Common myeloid progenitor, CD34-positive (primary cell): ENCODE measurements at regions not wholly inside any gene's neighbourhood (a gene's known extent, or its start where the extent isn't known, plus 50 kb on each side); places are given as distances from the start of the nearest gene placed in this dataset.
A peak's percentile ranks its signal among the peaks of the same experiment; 100 is the strongest.
"Not testable (repeated sequence)": the region's sequence is repeated elsewhere in the genome, so short reads cannot be mapped to it uniquely, and the experiment has no call there.

ENCODE experiments used
- CTCF ChIA-PET: fragments of 350-600 bp; sonication (Branson Sonifier 250); formaldehyde crosslinking; loops from one replicate; lab custom pipeline; 2021; ENCODE audit warnings: antibody characterized with exemption; lab: Charles Lee
- POLR2A ChIA-PET: fragments of 350-600 bp; sonication (Branson Sonifier 250); formaldehyde crosslinking; loops from one replicate; lab custom pipeline; 2021; ENCODE audit warnings: antibody characterized with exemption; lab: Charles Lee
- DNase-seq, 3 donors: peaks; one replicate each; pipeline versions ENCODE4 v3.0.0 to v3.0.0-alpha.2; 2013
- H3K27ac ChIP-seq, 2 experiments: 1 replicate in 1 of 2; 2 replicates in 1 of 2; pipeline ENCODE4 v1.7.0; 2013; ENCODE audit warnings: inconsistent platforms in 2 of 2, low read length in 2 of 2, mild to moderate bottlenecking in 2 of 2, low read depth in 1 of 2, moderate library complexity in 1 of 2; ENCODE audit not compliant: severe bottlenecking in 2 of 2, insufficient read depth in 1 of 2, poor library complexity in 1 of 2
- H3K27me3 ChIP-seq, 5 experiments: replicated peaks in 2 of 5; 1 replicate in 3 of 5; 2 replicates in 2 of 5; pipeline versions ENCODE4 v1.6.1 to v1.7.0; 2013; ENCODE audit warnings: low read length in 4 of 5, mild to moderate bottlenecking in 2 of 5, moderate library complexity in 2 of 5, inconsistent platforms in 1 of 5; ENCODE audit not compliant: insufficient read depth in 5 of 5, control insufficient read depth in 4 of 5
- H3K36me3 ChIP-seq, 4 experiments: 1 replicate in 2 of 4; 2 replicates in 2 of 4; pipeline versions ENCODE4 v1.6.1 to v1.7.0; 2013; ENCODE audit warnings: low read length in 3 of 4, control low read depth in 1 of 4, mild to moderate bottlenecking in 1 of 4; ENCODE audit not compliant: control insufficient read depth in 4 of 4, insufficient read depth in 4 of 4
- H3K4me1 ChIP-seq, 4 experiments: 1 replicate in 3 of 4; 2 replicates in 1 of 4; pipeline versions ENCODE4 v1.6.1 to v1.7.1; 2013; ENCODE audit warnings: low read length in 3 of 4, mild to moderate bottlenecking in 3 of 4, control low read depth in 1 of 4, inconsistent platforms in 1 of 4, moderate library complexity in 1 of 4; ENCODE audit not compliant: control insufficient read depth in 4 of 4, insufficient read depth in 4 of 4; ENCODE audit errors: control extremely low read depth in 1 of 4
- H3K4me3 ChIP-seq, 7 experiments: 1 replicate in 4 of 7; 2 replicates in 3 of 7; pipeline versions ENCODE4 v1.5.1 to v1.7.0; 2013; ENCODE audit warnings: mild to moderate bottlenecking in 7 of 7, low read length in 6 of 7, moderate library complexity in 6 of 7, inconsistent platforms in 2 of 7, low read depth in 2 of 7, control low read depth in 1 of 7; ENCODE audit not compliant: insufficient read depth in 4 of 7, control insufficient read depth in 1 of 7; ENCODE audit errors: extremely low read depth in 1 of 7
- H3K9me3 ChIP-seq, 5 experiments: 1 replicate in 4 of 5; 2 replicates in 1 of 5; pipeline versions ENCODE4 v1.6.1 to v1.7.1; 2013; ENCODE audit warnings: low read length in 4 of 5, mild to moderate bottlenecking in 2 of 5, inconsistent platforms in 1 of 5, low read depth in 1 of 5, moderate library complexity in 1 of 5; ENCODE audit not compliant: control insufficient read depth in 4 of 5, insufficient read depth in 2 of 5; ENCODE audit errors: control extremely low read depth in 1 of 5
- WGBS: methylation state at CpG from one replicate; pipeline ENCODE4 v1.1.5; 2013; ENCODE audit not compliant: insufficient coverage; 5-methylcytosine and 5-hydroxymethylcytosine counted together

DNA sequence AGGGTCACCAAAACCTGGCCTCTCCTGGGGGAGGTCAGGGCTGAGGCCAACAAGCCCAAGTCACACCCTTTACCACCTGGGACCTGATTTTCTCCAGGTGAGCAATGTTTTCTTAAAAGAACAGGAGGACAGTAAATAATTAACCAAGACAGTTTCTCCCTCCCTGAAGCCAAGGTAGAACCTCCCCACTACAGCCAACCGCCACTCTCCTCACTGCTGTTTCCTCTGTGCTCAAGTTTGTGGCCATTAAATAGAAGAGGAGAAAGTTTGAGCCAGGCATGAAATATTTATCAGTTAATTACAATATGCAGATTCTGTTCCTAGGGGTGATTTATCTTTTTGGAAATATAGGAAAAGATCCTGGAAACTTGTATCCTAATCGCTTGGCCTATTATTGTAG is 150.6 kb upstream of the ANKRD20A1 start:
- H3K36me3 ChIP-seq, H3K9me3 ChIP-seq, H3K4me3 ChIP-seq, DNase-seq, H3K4me1 ChIP-seq, POLR2A ChIA-PET, H3K27ac ChIP-seq, H3K27me3 ChIP-seq, CTCF ChIA-PET: not testable (repeated sequence)
- WGBS, result no CpG with 5 or more reads among the region's 2 CpGs

GRCh38 chr9:67711429-67711828 is 147.3 kb upstream of the ANKRD20A1 start:
- H3K9me3 ChIP-seq, POLR2A ChIA-PET, H3K4me3 ChIP-seq, H3K27me3 ChIP-seq, CTCF ChIA-PET, H3K4me1 ChIP-seq, H3K36me3 ChIP-seq, DNase-seq, H3K27ac ChIP-seq: not testable (repeated sequence)
- WGBS, result no CpG with 5 or more reads among the region's 32 CpGs

DNA sequence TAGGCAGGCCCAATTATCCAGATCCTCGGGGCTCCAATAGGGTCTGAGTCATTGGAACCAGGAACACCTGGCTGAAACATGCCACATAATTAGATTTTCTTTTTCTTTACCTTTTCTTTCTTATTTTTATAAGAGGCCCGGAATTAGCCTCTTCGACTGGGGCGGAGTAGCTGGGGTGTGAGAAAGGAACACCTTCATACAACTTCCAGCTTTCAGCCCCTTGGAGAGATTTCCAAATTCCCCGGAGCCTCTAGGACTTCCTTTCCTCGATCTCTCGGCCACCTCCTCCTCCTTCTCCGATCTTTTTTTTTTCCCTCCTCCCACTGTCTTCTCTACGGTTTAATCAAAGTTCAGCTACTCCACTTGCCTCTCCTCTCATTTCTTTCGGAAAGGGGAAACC is 146.8 kb upstream of the ANKRD20A1 start:
- CTCF ChIA-PET, H3K4me1 ChIP-seq, H3K4me3 ChIP-seq, H3K36me3 ChIP-seq, H3K27me3 ChIP-seq, POLR2A ChIA-PET, H3K27ac ChIP-seq, H3K9me3 ChIP-seq: not testable (repeated sequence)
- peak in 1 of 3 donors; percentile 2 for DNase-seq
- no CpG with 5 or more reads among the region's 10 CpGs for WGBS

- DNase-seq, POLR2A ChIA-PET: not testable (repeated sequence)
These were observed 145.8 kb upstream of the ANKRD20A1 start for GRCh38 chr9:67712956-67713355.

GRCh38 chr9:67717830-67718388 is 140.8 kb upstream of the ANKRD20A1 start:
- CTCF ChIA-PET, H3K4me1 ChIP-seq, H3K27ac ChIP-seq, H3K9me3 ChIP-seq, H3K36me3 ChIP-seq, DNase-seq, POLR2A ChIA-PET, H3K27me3 ChIP-seq: not testable (repeated sequence)
- peak overlapping the region in 1 of 7 experiments; percentile 38 for H3K4me3 ChIP-seq
- WGBS, result no CpG with 5 or more reads among the region's 28 CpGs

More at GRCh38 chr9:67712956-67713355, 145.8 kb upstream of the ANKRD20A1 start:
- H3K4me3 ChIP-seq, H3K4me1 ChIP-seq, H3K36me3 ChIP-seq, H3K9me3 ChIP-seq, H3K27ac ChIP-seq, H3K27me3 ChIP-seq, CTCF ChIA-PET: not testable (repeated sequence)
- no CpG with 5 or more reads among the region's 9 CpGs for WGBS

- H3K9me3 ChIP-seq, H3K36me3 ChIP-seq, H3K4me3 ChIP-seq, CTCF ChIA-PET, H3K27me3 ChIP-seq, DNase-seq, POLR2A ChIA-PET, H3K27ac ChIP-seq, H3K4me1 ChIP-seq: not testable (repeated sequence)
- WGBS, result 95% methylated on average over 8 of the region's 16 CpGs
These were observed 138.2 kb upstream of the ANKRD20A1 start for GRCh38 chr9:67720491-67720890.

DNA sequence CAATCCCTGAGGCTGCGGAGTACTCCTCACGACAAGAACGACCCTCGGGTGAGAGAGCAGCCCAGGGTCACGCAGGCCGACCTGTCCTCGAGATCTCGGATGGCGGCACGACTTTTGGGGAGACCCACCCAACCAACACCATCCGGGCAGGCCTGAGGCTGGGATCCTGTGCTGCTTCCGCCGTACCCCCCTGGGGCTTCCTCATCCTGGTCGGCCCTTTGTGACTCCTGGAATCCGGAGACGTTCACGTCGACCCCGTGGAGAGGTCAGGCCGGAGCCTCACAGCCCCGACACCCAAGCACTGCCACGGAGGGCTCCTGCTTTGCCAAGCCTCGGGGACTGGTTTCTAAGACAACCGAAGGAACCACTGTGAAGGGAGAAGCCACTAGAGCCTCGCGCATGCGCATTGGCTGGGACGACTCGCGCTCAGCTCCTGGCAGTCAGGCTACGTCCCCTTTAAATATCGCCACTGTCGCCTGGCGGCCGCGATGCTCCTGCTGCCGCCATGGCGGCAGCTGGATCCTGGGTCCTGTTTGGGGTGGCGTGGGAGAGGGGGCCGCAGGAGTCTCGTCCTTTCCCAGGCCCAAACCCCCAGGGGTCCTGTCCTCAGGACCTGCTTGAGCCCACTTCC is 136.2 kb upstream of the ANKRD20A1 start:
- H3K4me3 ChIP-seq, CTCF ChIA-PET, H3K4me1 ChIP-seq, POLR2A ChIA-PET, H3K9me3 ChIP-seq, DNase-seq, H3K27me3 ChIP-seq, H3K27ac ChIP-seq, H3K36me3 ChIP-seq: not testable (repeated sequence)
- WGBS, result no CpG with 5 or more reads among the region's 41 CpGs
